ENCODE measurements at regions not wholly inside any gene's neighbourhood (a gene's known extent, or its start where the extent isn't known, plus 50 kb on each side); places are given as distances from the start of the nearest gene placed in this dataset.

DNA sequence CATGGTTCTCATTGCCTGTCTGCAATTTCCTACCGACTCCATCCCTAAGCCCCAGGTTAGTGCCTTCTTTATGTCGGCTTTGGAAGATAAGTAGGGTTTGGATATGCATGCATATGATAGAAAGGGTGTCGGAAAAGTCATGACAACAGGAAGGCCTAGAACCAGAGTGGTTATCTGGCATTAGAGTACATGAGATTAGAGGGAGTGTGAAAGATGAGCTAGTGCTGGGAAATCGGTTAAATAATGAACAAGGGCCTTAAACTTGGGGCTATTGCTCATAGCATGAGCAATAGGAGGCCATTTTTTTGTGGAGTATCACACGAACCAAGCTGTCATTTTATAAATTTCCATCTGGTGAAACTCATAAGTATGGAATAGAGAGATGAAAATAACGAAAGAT, 54.0 kb upstream of the LPP start:
- TF ChIP-seq CTCF (IDR thresholded peaks at IDR 0.05; ENCODE audit: low read depth, low read length), result no peak
- TF ChIP-seq MAX (IDR thresholded peaks at IDR 0.05; ENCODE audit: low read depth, low read length), result no peak
- TF ChIP-seq POLR2A (IDR thresholded peaks at IDR 0.05; ENCODE audit: extremely low read depth, insufficient read length), result no peak
- TF ChIP-seq MYC (IDR thresholded peaks at IDR 0.05; ENCODE audit: low read depth, low read length), result no peak
